Subcutaneous abdominal adipose tissue (tissue), 5 donors: ENCODE measurements at regions not wholly inside any gene's neighbourhood (a gene's known extent, or its start where the extent isn't known, plus 50 kb on each side); places are given as distances from the start of the nearest gene placed in this dataset.

Experiments used
- H3K27ac ChIP-seq: one replicate; pipeline ENCODE4 v1.7.0; 2013; ENCODE audit warnings: low read depth, mild to moderate bottlenecking, inconsistent platforms, low read length, moderate library complexity
- H3K27me3 ChIP-seq, 5 donors: one replicate each; pipeline ENCODE4 v1.7.0; 2013; ENCODE audit warnings: low read length in 5 of 5, inconsistent platforms in 1 of 5; ENCODE audit not compliant: control insufficient read depth in 5 of 5, insufficient read depth in 4 of 5
- H3K36me3 ChIP-seq, 5 donors: one replicate each; pipeline ENCODE4 v1.7.0; 2013; ENCODE audit warnings: low read length in 5 of 5; ENCODE audit not compliant: control insufficient read depth in 5 of 5, insufficient read depth in 5 of 5
- H3K4me1 ChIP-seq, 5 donors: one replicate each; pipeline ENCODE4 v1.7.0; 2013; ENCODE audit warnings: low read length in 5 of 5, mild to moderate bottlenecking in 3 of 5, moderate library complexity in 1 of 5; ENCODE audit not compliant: control insufficient read depth in 5 of 5, insufficient read depth in 5 of 5
- H3K4me3 ChIP-seq, 5 donors: one replicate each; pipeline ENCODE4 v1.7.0; 2013; ENCODE audit warnings: low read length in 5 of 5, low read depth in 1 of 5
- H3K9ac ChIP-seq, 5 donors: one replicate each; pipeline ENCODE4 v1.7.0; 2013; ENCODE audit warnings: low read length in 5 of 5, mild to moderate bottlenecking in 4 of 5, moderate library complexity in 3 of 5
- H3K9me3 ChIP-seq, 5 donors: one replicate each; pipeline ENCODE4 v1.7.0; 2013; ENCODE audit warnings: low read length in 5 of 5; ENCODE audit not compliant: control insufficient read depth in 5 of 5
- donor health status: healthy.
- donor health status: healthy.
- donor health status: healthy.
- donor health status: healthy.
- donor health status: healthy.

DNA sequence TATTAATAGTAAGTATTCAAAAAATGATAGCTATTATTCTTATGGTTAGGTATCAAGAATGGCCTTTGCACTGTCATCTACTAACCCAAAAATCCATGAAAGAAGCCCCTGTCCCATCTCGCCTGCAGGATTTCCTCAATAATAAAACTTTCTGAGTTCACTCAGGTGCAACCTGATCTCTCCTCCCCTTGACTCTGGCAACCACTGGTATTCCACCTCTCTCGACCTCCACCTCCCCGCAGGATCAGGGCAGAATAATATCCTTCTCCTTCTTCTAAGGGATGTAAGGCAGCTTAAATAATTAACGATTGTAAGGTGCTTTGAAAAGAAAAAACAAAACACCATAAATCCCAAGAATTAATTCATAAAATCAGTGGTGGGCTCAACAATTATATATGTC lies 359.3 kb downstream of the PLPP3 start:
- no peak overlapping the region for H3K4me3 ChIP-seq
- no peak overlapping the region for H3K27ac ChIP-seq
- no peaks in the 10 kb centered on the region for H3K9me3 ChIP-seq
- H3K36me3 ChIP-seq: no peaks in the 10 kb centered on the region
- H3K9ac ChIP-seq: no peak overlapping the region
- no peaks in the 10 kb centered on the region for H3K27me3 ChIP-seq
- H3K4me1 ChIP-seq: peaks cover 0 to 6% (median 0%) of the 10 kb centered on the region in 5 donors

- no peak overlapping the region for H3K4me3 ChIP-seq
- no peaks in the 10 kb centered on the region for H3K27me3 ChIP-seq
- H3K4me1 ChIP-seq: peaks cover 0 to 6% (median 0%) of the 10 kb centered on the region in 5 donors
- no peak overlapping the region for H3K27ac ChIP-seq
- no peak overlapping the region for H3K9ac ChIP-seq
- H3K9me3 ChIP-seq: no peaks in the 10 kb centered on the region
- no peaks in the 10 kb centered on the region for H3K36me3 ChIP-seq
Measured at GRCh38 chr1:56218023-56218422, 361.3 kb downstream of the PLPP3 start.

- no peaks in the 10 kb centered on the region for H3K9me3 ChIP-seq
- no peaks in the 10 kb centered on the region for H3K27me3 ChIP-seq
- H3K27ac ChIP-seq: no peak overlapping the region
- H3K36me3 ChIP-seq: no peaks in the 10 kb centered on the region
- no peak overlapping the region for H3K4me3 ChIP-seq
- no peak overlapping the region for H3K9ac ChIP-seq
- peaks cover 0 to 6% (median 0%) of the 10 kb centered on the region in 5 donors for H3K4me1 ChIP-seq
Measured at GRCh38 chr1:56216218-56216617, 363.1 kb downstream of the PLPP3 start.

- no peak overlapping the region for H3K4me3 ChIP-seq
- no peaks in the 10 kb centered on the region for H3K27me3 ChIP-seq
- H3K9me3 ChIP-seq: no peaks in the 10 kb centered on the region
- no peaks in the 10 kb centered on the region for H3K36me3 ChIP-seq
- H3K27ac ChIP-seq: no peak overlapping the region
- peaks cover 0 to 6% (median 0%) of the 10 kb centered on the region in 5 donors for H3K4me1 ChIP-seq
- no peak overlapping the region for H3K9ac ChIP-seq
Measured at GRCh38 chr1:56215771-56216170, 363.6 kb downstream of the PLPP3 start.

- Histone ChIP-seq H3K4me3 (no peak overlapping the region), H3K36me3 (no peaks in the 10 kb centered on the region), H3K27me3 (no peaks in the 10 kb centered on the region), H3K9me3 (no peaks in the 10 kb centered on the region), H3K9ac (no peak overlapping the region), H3K4me1 (peaks cover 0 to 6% (median 0%) of the 10 kb centered on the region in 5 donors), H3K27ac (no peak overlapping the region)
Measured at GRCh38 chr1:56215086-56215485, 364.3 kb downstream of the PLPP3 start.

DNA sequence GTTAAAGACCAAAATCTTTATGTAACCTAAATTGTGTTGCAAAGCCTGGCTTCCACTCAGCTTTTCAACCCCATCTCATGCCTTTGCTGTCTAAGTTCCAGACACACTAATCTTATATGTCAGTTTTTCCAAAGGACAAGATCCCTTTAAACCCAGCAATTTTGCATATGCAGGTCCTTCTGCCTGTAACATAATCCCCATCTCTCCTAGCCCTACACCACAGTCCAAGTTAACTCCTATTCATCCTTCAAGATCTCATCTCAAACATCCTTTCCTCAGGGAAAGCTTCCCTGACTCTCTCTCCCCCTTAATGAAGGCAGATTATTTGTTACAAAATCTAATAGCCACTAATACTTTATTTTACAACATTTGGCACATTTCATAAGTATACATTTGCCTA lies 366.3 kb downstream of the PLPP3 start:
- Histone ChIP-seq H3K27ac (no peak overlapping the region), H3K4me3 (no peak overlapping the region), H3K36me3 (no peaks in the 10 kb centered on the region), H3K9ac (no peak overlapping the region), H3K9me3 (peaks cover 0 to 3% (median 1%) of the 10 kb centered on the region in 5 donors), H3K4me1 (peaks cover 0 to 6% (median 0%) of the 10 kb centered on the region in 5 donors), H3K27me3 (no peaks in the 10 kb centered on the region)

DNA sequence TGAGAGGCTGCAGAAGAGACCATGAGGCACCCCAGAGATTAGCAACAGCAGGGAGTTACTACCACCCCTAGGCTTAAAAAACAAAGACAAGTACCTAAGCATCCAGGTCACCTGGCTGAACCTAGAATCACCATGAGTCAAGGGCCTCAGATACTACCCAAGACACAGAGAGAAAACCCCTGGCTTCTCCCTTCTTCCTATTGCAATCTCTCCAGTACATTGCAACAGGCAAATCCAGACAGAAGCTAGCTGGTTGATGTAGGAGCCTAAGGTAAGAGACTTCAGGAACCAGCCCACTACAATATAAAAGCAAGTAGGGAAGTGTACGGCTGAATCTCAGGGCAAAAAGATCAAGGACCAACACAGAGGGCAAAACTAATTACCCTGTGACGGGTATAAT lies 367.2 kb downstream of the PLPP3 start:
- H3K4me3 ChIP-seq: no peak overlapping the region
- peaks cover 0 to 11% (median 8%) of the 10 kb centered on the region in 5 donors for H3K9me3 ChIP-seq
- H3K36me3 ChIP-seq: no peaks in the 10 kb centered on the region
- H3K27me3 ChIP-seq: no peaks in the 10 kb centered on the region
- no peak overlapping the region for H3K9ac ChIP-seq
- H3K4me1 ChIP-seq: peaks cover 0 to 6% (median 0%) of the 10 kb centered on the region in 5 donors
- H3K27ac ChIP-seq: no peak overlapping the region

DNA sequence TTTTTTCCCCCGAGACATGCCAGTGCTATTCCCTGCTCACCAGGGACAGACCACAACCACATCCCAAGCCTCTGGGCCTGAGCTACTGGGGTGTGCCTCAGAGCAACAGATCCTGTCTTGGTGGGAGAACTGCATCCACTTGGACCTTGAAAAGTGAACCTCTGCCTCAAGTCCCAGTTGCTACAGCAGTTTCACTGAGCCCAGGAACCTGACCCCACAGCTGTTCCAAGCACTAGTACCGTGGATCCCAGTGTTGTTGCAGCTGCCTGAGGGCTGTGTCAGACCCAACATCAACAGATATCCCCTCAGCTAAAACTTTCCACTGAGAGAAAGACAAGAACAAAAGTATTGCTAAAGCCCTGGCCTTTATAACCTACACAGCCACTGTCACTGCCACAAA lies 373.0 kb downstream of the PLPP3 start:
- H3K9ac ChIP-seq: no peak overlapping the region
- no peak overlapping the region for H3K4me3 ChIP-seq

GRCh38 chr1:56204206-56204605 lies 375.2 kb downstream of the PLPP3 start:
- H3K9me3 ChIP-seq: peaks cover 3 to 21% (median 20%) of the 10 kb centered on the region in 5 donors
- no peak overlapping the region for H3K9ac ChIP-seq
- no peak overlapping the region for H3K27ac ChIP-seq
- no peak overlapping the region for H3K4me3 ChIP-seq
- peaks cover 0 to 3% (median 0%) of the 10 kb centered on the region in 5 donors for H3K4me1 ChIP-seq
- H3K36me3 ChIP-seq: no peaks in the 10 kb centered on the region
- H3K27me3 ChIP-seq: no peaks in the 10 kb centered on the region

More for the DNA sequence above, 373.0 kb downstream of the PLPP3 start:
- Histone ChIP-seq H3K27ac (no peak overlapping the region), H3K4me1 (no peaks in the 10 kb centered on the region), H3K36me3 (no peaks in the 10 kb centered on the region), H3K27me3 (no peaks in the 10 kb centered on the region), H3K9me3 (peaks cover 3 to 21% (median 20%) of the 10 kb centered on the region in 5 donors)

- no peak overlapping the region for H3K4me3 ChIP-seq
- no peak overlapping the region for H3K9ac ChIP-seq
- peaks cover 3 to 18% (median 17%) of the 10 kb centered on the region in 5 donors for H3K9me3 ChIP-seq
Measured at GRCh38 chr1:56202796-56203492, 376.4 kb downstream of the PLPP3 start.

More at GRCh38 chr1:56202796-56203492, 376.4 kb downstream of the PLPP3 start:
- Histone ChIP-seq H3K27ac (no peak overlapping the region), H3K36me3 (no peaks in the 10 kb centered on the region), H3K4me1 (peaks cover 0 to 3% (median 0%) of the 10 kb centered on the region in 5 donors), H3K27me3 (no peaks in the 10 kb centered on the region)
